IPS-18a (cell line): ENCODE measurements at regions not wholly inside any gene's neighbourhood (a gene's known extent, or its start where the extent isn't known, plus 50 kb on each side); places are given as distances from the start of the nearest gene placed in this dataset.

Source experiments
- H3K27ac ChIP-seq: one replicate; pipeline ENCODE4 v1.5.1; 2013; ENCODE audit warnings: low read length
- H3K27me3 ChIP-seq: one replicate; pipeline ENCODE4 v1.6.1; 2013; ENCODE audit warnings: mild to moderate bottlenecking, low read length; ENCODE audit not compliant: control insufficient read depth, insufficient read depth
- H3K36me3 ChIP-seq: one replicate; pipeline ENCODE4 v1.6.1; 2013; ENCODE audit warnings: low read depth, low read length; ENCODE audit not compliant: control insufficient read depth
- H3K4me1 ChIP-seq: one replicate; pipeline ENCODE4 v1.6.1; 2013; ENCODE audit warnings: low read depth, low read length; ENCODE audit not compliant: control insufficient read depth
- H3K4me3 ChIP-seq: one replicate; pipeline ENCODE4 v1.5.1; 2013; ENCODE audit warnings: low read length
- H3K9ac ChIP-seq: one replicate; pipeline ENCODE4 v1.6.1; 2013; ENCODE audit warnings: mild to moderate bottlenecking, low read length, moderate library complexity
- H3K9me3 ChIP-seq: one replicate; pipeline ENCODE4 v1.6.1; 2013; ENCODE audit warnings: low read depth, low read length; ENCODE audit not compliant: control insufficient read depth

- Histone ChIP-seq H3K27ac (no peak overlapping the region), H3K4me1 (no peaks in the 10 kb centered on the region), H3K27me3 (no peaks in the 10 kb centered on the region), H3K36me3 (no peaks in the 10 kb centered on the region), H3K9ac (no peak overlapping the region), H3K9me3 (no peaks in the 10 kb centered on the region), H3K4me3 (no peak overlapping the region)
Observed at GRCh38 chr7:108711611-108712010, 141.9 kb downstream of the DNAJB9 start.

GRCh38 chr7:108716783-108717182 is 147.1 kb downstream of the DNAJB9 start:
- H3K4me1 ChIP-seq, result no peaks in the 10 kb centered on the region
- H3K27me3 ChIP-seq, result no peaks in the 10 kb centered on the region
- H3K9me3 ChIP-seq, result no peaks in the 10 kb centered on the region
- no peak overlapping the region for H3K27ac ChIP-seq
- H3K36me3 ChIP-seq, result no peaks in the 10 kb centered on the region
- H3K4me3 ChIP-seq, result no peak overlapping the region
- H3K9ac ChIP-seq, result no peak overlapping the region

- Histone ChIP-seq H3K27ac (no peak overlapping the region), H3K9me3 (no peaks in the 10 kb centered on the region), H3K27me3 (no peaks in the 10 kb centered on the region), H3K4me3 (no peak overlapping the region), H3K4me1 (no peaks in the 10 kb centered on the region), H3K36me3 (no peaks in the 10 kb centered on the region), H3K9ac (no peak overlapping the region)
Observed at GRCh38 chr7:108717781-108718180, 148.1 kb downstream of the DNAJB9 start.

- no peak overlapping the region for H3K9ac ChIP-seq
- no peaks in the 10 kb centered on the region for H3K36me3 ChIP-seq
- H3K27me3 ChIP-seq, result no peaks in the 10 kb centered on the region
- no peak overlapping the region for H3K4me3 ChIP-seq
- no peaks in the 10 kb centered on the region for H3K4me1 ChIP-seq
- no peaks in the 10 kb centered on the region for H3K9me3 ChIP-seq
- no peak overlapping the region for H3K27ac ChIP-seq
Observed at GRCh38 chr7:108719631-108720030, 150.0 kb downstream of the DNAJB9 start.

- H3K27ac ChIP-seq, result no peak overlapping the region
- H3K4me1 ChIP-seq, result no peaks in the 10 kb centered on the region
- H3K36me3 ChIP-seq, result no peaks in the 10 kb centered on the region
- H3K4me3 ChIP-seq, result no peak overlapping the region
- no peak overlapping the region for H3K9ac ChIP-seq
- H3K9me3 ChIP-seq, result no peaks in the 10 kb centered on the region
- no peaks in the 10 kb centered on the region for H3K27me3 ChIP-seq
Observed at GRCh38 chr7:108722561-108722960, 152.9 kb downstream of the DNAJB9 start.

GRCh38 chr7:108723381-108723814 is 153.7 kb downstream of the DNAJB9 start:
- H3K4me3 ChIP-seq, result no peak overlapping the region
- H3K36me3 ChIP-seq, result no peaks in the 10 kb centered on the region
- H3K9ac ChIP-seq, result no peak overlapping the region
- H3K27me3 ChIP-seq, result no peaks in the 10 kb centered on the region
- H3K27ac ChIP-seq, result no peak overlapping the region
- no peaks in the 10 kb centered on the region for H3K9me3 ChIP-seq
- H3K4me1 ChIP-seq, result no peaks in the 10 kb centered on the region

- Histone ChIP-seq H3K36me3 (no peaks in the 10 kb centered on the region), H3K27ac (no peak overlapping the region), H3K9ac (no peak overlapping the region), H3K4me1 (no peaks in the 10 kb centered on the region), H3K9me3 (no peaks in the 10 kb centered on the region), H3K4me3 (no peak overlapping the region), H3K27me3 (no peaks in the 10 kb centered on the region)
Observed at GRCh38 chr7:108724251-108725100, 154.8 kb downstream of the DNAJB9 start.

- H3K9me3 ChIP-seq, result no peaks in the 10 kb centered on the region
- no peaks in the 10 kb centered on the region for H3K4me1 ChIP-seq
- H3K9ac ChIP-seq, result no peak overlapping the region
- no peaks in the 10 kb centered on the region for H3K27me3 ChIP-seq
- H3K36me3 ChIP-seq, result no peaks in the 10 kb centered on the region
- H3K27ac ChIP-seq, result no peak overlapping the region
- H3K4me3 ChIP-seq, result no peak overlapping the region
Observed at GRCh38 chr7:108735814-108736213, 166.1 kb downstream of the DNAJB9 start.

- Histone ChIP-seq H3K4me3 (no peak overlapping the region), H3K36me3 (no peaks in the 10 kb centered on the region), H3K9ac (no peak overlapping the region), H3K27me3 (no peaks in the 10 kb centered on the region), H3K9me3 (no peaks in the 10 kb centered on the region), H3K27ac (no peak overlapping the region), H3K4me1 (no peaks in the 10 kb centered on the region)
Observed at GRCh38 chr7:108736221-108736891, 166.7 kb downstream of the DNAJB9 start.

GRCh38 chr7:108770981-108771745 is 201.5 kb downstream of the DNAJB9 start:
- no peaks in the 10 kb centered on the region for H3K4me1 ChIP-seq
- H3K27me3 ChIP-seq, result no peaks in the 10 kb centered on the region
- H3K9ac ChIP-seq, result no peak overlapping the region
- no peaks in the 10 kb centered on the region for H3K36me3 ChIP-seq
- H3K4me3 ChIP-seq, result no peak overlapping the region
- no peaks in the 10 kb centered on the region for H3K9me3 ChIP-seq
- H3K27ac ChIP-seq, result no peak overlapping the region

- Histone ChIP-seq H3K27me3 (no peaks in the 10 kb centered on the region), H3K9me3 (no peaks in the 10 kb centered on the region), H3K4me1 (no peaks in the 10 kb centered on the region), H3K36me3 (no peaks in the 10 kb centered on the region), H3K9ac (no peak overlapping the region), H3K27ac (no peak overlapping the region), H3K4me3 (no peak overlapping the region)
Observed at GRCh38 chr7:108771853-108772252, 202.2 kb downstream of the DNAJB9 start.
